ENCODE measurements at regions not wholly inside any gene's neighbourhood (a gene's known extent, or its start where the extent isn't known, plus 50 kb on each side); places are given as distances from the start of the nearest gene placed in this dataset.

GRCh38 chr14:101207897-101208296 is 304.4 kb upstream of the RTL1 start:
- no peak overlapping the region for H3K27ac Mint-ChIP-seq (ENCODE audit: low read depth, unreplicated experiment)
- H3K36me3 Mint-ChIP-seq (ENCODE audit: insufficient read depth, unreplicated experiment), result no peaks in the 10 kb centered on the region
- intact Hi-C loops (cut with micrococcal nuclease), result no loop called here

GRCh38 chr14:101209594-101209993 is 306.1 kb upstream of the RTL1 start:
- no peak overlapping the region for H3K4me3 Mint-ChIP-seq (ENCODE audit: unreplicated experiment)
- no peaks in the 10 kb centered on the region for H3K36me3 Mint-ChIP-seq (ENCODE audit: insufficient read depth, unreplicated experiment)
- intact Hi-C loops (cut with micrococcal nuclease), result no loop called here
- H3K27me3 Mint-ChIP-seq (ENCODE audit: insufficient read depth, unreplicated experiment), result no peaks in the 10 kb centered on the region
- no peaks in the 10 kb centered on the region for H3K4me1 Mint-ChIP-seq (ENCODE audit: insufficient read depth, unreplicated experiment)
- H3K9me3 Mint-ChIP-seq (ENCODE audit: unreplicated experiment), result peaks cover 23% of the 10 kb centered on the region
- DNase-seq (ENCODE audit: unreplicated experiment), result no peak
- ChIA-PET POLR2A (no interaction called here), CTCF (no interaction called here)
- no peak for TF ChIP-seq CTCF (IDR thresholded peaks at IDR 0.05; ENCODE audit: unreplicated experiment)
- no peak overlapping the region for H3K27ac Mint-ChIP-seq (ENCODE audit: low read depth, unreplicated experiment)
- BruUV-seq (replicated peaks), result no TSS peak

More at GRCh38 chr14:101207897-101208296, 304.4 kb upstream of the RTL1 start:
- Mint-ChIP-seq H3K27me3 (ENCODE audit: insufficient read depth, unreplicated experiment) (no peaks in the 10 kb centered on the region), H3K4me1 (ENCODE audit: insufficient read depth, unreplicated experiment) (no peaks in the 10 kb centered on the region), H3K4me3 (ENCODE audit: unreplicated experiment) (no peak overlapping the region), H3K9me3 (ENCODE audit: unreplicated experiment) (peaks cover 36% of the 10 kb centered on the region)
- POLR2A ChIA-PET, result no interaction called here
- no peak for TF ChIP-seq CTCF (IDR thresholded peaks at IDR 0.05; ENCODE audit: unreplicated experiment)
- CTCF ChIA-PET, result no interaction called here
- DNase-seq (ENCODE audit: unreplicated experiment), result no peak
- BruUV-seq (replicated peaks), result no TSS peak

GRCh38 chr14:101215266-101215665 is 311.7 kb upstream of the RTL1 start:
- BruUV-seq (replicated peaks), result no TSS peak
- Mint-ChIP-seq H3K27ac (ENCODE audit: low read depth, unreplicated experiment) (no peak overlapping the region), H3K4me1 (ENCODE audit: insufficient read depth, unreplicated experiment) (no peaks in the 10 kb centered on the region), H3K4me3 (ENCODE audit: unreplicated experiment) (no peak overlapping the region), H3K27me3 (ENCODE audit: insufficient read depth, unreplicated experiment) (peaks cover 17% of the 10 kb centered on the region), H3K9me3 (ENCODE audit: unreplicated experiment) (peaks cover 9% of the 10 kb centered on the region), H3K36me3 (ENCODE audit: insufficient read depth, unreplicated experiment) (no peaks in the 10 kb centered on the region)
- no peak for TF ChIP-seq CTCF (IDR thresholded peaks at IDR 0.05; ENCODE audit: unreplicated experiment)
- no peak for DNase-seq (ENCODE audit: unreplicated experiment)
- intact Hi-C loops (cut with micrococcal nuclease), result no loop called here
- ChIA-PET CTCF (interaction anchor here (1.1 kb wide), 1 partner anchor 20 kb away, joined by 3 read pairs; no protein-coding TSS in a partner anchor), POLR2A (no interaction called here)

GRCh38 chr14:101215927-101216326 is 312.4 kb upstream of the RTL1 start:
- Mint-ChIP-seq H3K9me3 (ENCODE audit: unreplicated experiment) (peaks cover 9% of the 10 kb centered on the region), H3K36me3 (ENCODE audit: insufficient read depth, unreplicated experiment) (no peaks in the 10 kb centered on the region), H3K27me3 (ENCODE audit: insufficient read depth, unreplicated experiment) (peaks cover 23% of the 10 kb centered on the region), H3K4me3 (ENCODE audit: unreplicated experiment) (no peak overlapping the region), H3K27ac (ENCODE audit: low read depth, unreplicated experiment) (no peak overlapping the region), H3K4me1 (ENCODE audit: insufficient read depth, unreplicated experiment) (no peaks in the 10 kb centered on the region)
- ChIA-PET CTCF (interaction anchor here (1.1 kb wide), 1 partner anchor 19 kb away, joined by 3 read pairs; no protein-coding TSS in a partner anchor), POLR2A (no interaction called here)
- intact Hi-C loops (cut with micrococcal nuclease), result no loop called here
- no peak for TF ChIP-seq CTCF (IDR thresholded peaks at IDR 0.05; ENCODE audit: unreplicated experiment)
- no peak for DNase-seq (ENCODE audit: unreplicated experiment)
- BruUV-seq (replicated peaks), result no TSS peak
